Kidney epithelial cell (primary cell): ENCODE measurements at regions not wholly inside any gene's neighbourhood (a gene's known extent, or its start where the extent isn't known, plus 50 kb on each side); places are given as distances from the start of the nearest gene placed in this dataset.

Experiments used
- DNase-seq: peaks from one replicate; pipeline ENCODE4 v3.0.0-alpha.2; 2010; ENCODE audit warnings: low read depth
- H3K27me3 ChIP-seq: 2 replicates; pipeline ENCODE4 v1.6.0; 2011; ENCODE audit warnings: low read length; ENCODE audit not compliant: control insufficient read depth, insufficient read depth
- H3K36me3 ChIP-seq: 2 replicates; pipeline ENCODE4 v1.5.1; 2011; ENCODE audit warnings: low read length; ENCODE audit not compliant: control insufficient read depth, insufficient read depth
- H3K4me3 ChIP-seq: 2 replicates; pipeline ENCODE4 v1.5.1; 2011; ENCODE audit warnings: low read depth, mild to moderate bottlenecking, control low read depth, low read length
- CTCF ChIP-seq: IDR thresholded peaks from 2 replicates; pipeline ENCODE4 v1.5.1; 2011; ENCODE audit warnings: mild to moderate bottlenecking, moderate library complexity, low read length, control low read depth, inconsistent platforms; ENCODE audit not compliant: insufficient read depth, poor library complexity, severe bottlenecking

GRCh38 chr2:890791-891190, 59.9 kb upstream of the SNTG2 start:
- DNase-seq: no peak
- Histone ChIP-seq H3K27me3 (no peaks in the 10 kb centered on the region), H3K4me3 (no peak overlapping the region), H3K36me3 (no peaks in the 10 kb centered on the region)
- TF ChIP-seq CTCF: no peak

- TF ChIP-seq CTCF: no peak
- no peak for DNase-seq
- no peaks in the 10 kb centered on the region for H3K36me3 ChIP-seq
- no peaks in the 10 kb centered on the region for H3K27me3 ChIP-seq
- no peak overlapping the region for H3K4me3 ChIP-seq
Observed at GRCh38 chr2:890214-890613, 60.4 kb upstream of the SNTG2 start.

- no peak overlapping the region for H3K4me3 ChIP-seq
- no peak for TF ChIP-seq CTCF
- H3K36me3 ChIP-seq: no peaks in the 10 kb centered on the region
- peaks cover 4% of the 10 kb centered on the region for H3K27me3 ChIP-seq
- no peak for DNase-seq
Observed at GRCh38 chr2:888906-889566, 61.6 kb upstream of the SNTG2 start.

GRCh38 chr2:888211-888801, 62.3 kb upstream of the SNTG2 start:
- no peak for DNase-seq
- no peak for TF ChIP-seq CTCF
- Histone ChIP-seq H3K27me3 (peaks cover 10% of the 10 kb centered on the region), H3K36me3 (no peaks in the 10 kb centered on the region), H3K4me3 (no peak overlapping the region)

- Histone ChIP-seq H3K27me3 (peaks cover 12% of the 10 kb centered on the region), H3K4me3 (no peak overlapping the region), H3K36me3 (no peaks in the 10 kb centered on the region)
- DNase-seq: no peak
- TF ChIP-seq CTCF: no peak
Observed at GRCh38 chr2:887639-888038, 63.0 kb upstream of the SNTG2 start.
